ENCODE measurements at regions not wholly inside any gene's neighbourhood (a gene's known extent, or its start where the extent isn't known, plus 50 kb on each side); places are given as distances from the start of the nearest gene placed in this dataset.

- no peaks in the 10 kb centered on the region for H3K9me2 ChIP-seq (ENCODE audit: insufficient read depth)
- Mint-ChIP-seq H3K36me3 (ENCODE audit: low read depth) (no peaks in the 10 kb centered on the region; the same call in 2 of the 3 replicates), H3K4me1 (no peaks in the 10 kb centered on the region), H3K27ac (no peak overlapping the region), H3K9me3 (no peaks in the 10 kb centered on the region), H3K4me3 (no peak overlapping the region), H3K27me3 (ENCODE audit: insufficient read depth, low read depth, poor library complexity) (peaks cover 2% of the 10 kb centered on the region)
- no peaks in the 10 kb centered on the region for H3K27me3 ChIP-seq (ENCODE audit: insufficient read depth)
- no peaks in the 10 kb centered on the region for H3K36me3 ChIP-seq (ENCODE audit: insufficient read depth)
- no peak overlapping the region for H3K4me2 ChIP-seq
- TF ChIP-seq NANOG (IDR thresholded peaks at IDR 0.05; ENCODE audit: borderline replicate concordance) = no peak
- H3F3A ChIP-seq (replicated peaks; ENCODE audit: low read depth) = no peaks in the 10 kb centered on the region
- H3K79me2 ChIP-seq (replicated peaks; ENCODE audit: insufficient read depth) = no peaks in the 10 kb centered on the region
- no peak overlapping the region for H3K4me3 ChIP-seq
- no peak overlapping the region for H2AFZ ChIP-seq
- no peaks in the 10 kb centered on the region for H4K20me1 ChIP-seq (replicated peaks; ENCODE audit: insufficient read depth)
- DNase-seq (ENCODE audit: low spot score) (no peak), ATAC-seq (no peak)
- no peaks in the 10 kb centered on the region for H3K4me1 ChIP-seq (ENCODE audit: insufficient read depth)
- H3K27ac ChIP-seq (ENCODE audit: low read depth) = no peak overlapping the region
Measured at GRCh38 chr11:97990162-97990920, 1030.4 kb upstream of the CNTN5 start.

GRCh38 chr11:97993562-97993961, 1027.2 kb upstream of the CNTN5 start:
- no peak for DNase-seq (ENCODE audit: low spot score)
- Histone ChIP-seq H4K20me1 (replicated peaks; ENCODE audit: insufficient read depth) (no peaks in the 10 kb centered on the region), H3K9me2 (ENCODE audit: insufficient read depth) (no peaks in the 10 kb centered on the region), H3K4me3 (no peak overlapping the region), H3K4me1 (ENCODE audit: insufficient read depth) (peaks cover 8% of the 10 kb centered on the region), H3K79me2 (replicated peaks; ENCODE audit: insufficient read depth) (no peaks in the 10 kb centered on the region), H2AFZ (no peak overlapping the region), H3F3A (replicated peaks; ENCODE audit: low read depth) (no peaks in the 10 kb centered on the region), H3K36me3 (ENCODE audit: insufficient read depth) (no peaks in the 10 kb centered on the region), H3K27ac (ENCODE audit: low read depth) (no peak overlapping the region), H3K4me2 (no peak overlapping the region), H3K27me3 (ENCODE audit: insufficient read depth) (no peaks in the 10 kb centered on the region)
- peaks cover 2% of the 10 kb centered on the region for H3K27me3 Mint-ChIP-seq (ENCODE audit: insufficient read depth, low read depth, poor library complexity)
- H3K4me1 Mint-ChIP-seq = peaks cover 6% of the 10 kb centered on the region; the same call in 2 of the 3 replicates
- TF ChIP-seq CTCF (conservative IDR thresholded peaks at IDR 0.05; ENCODE audit: low read depth in 2 of 2) (no peak), ZNF331 (CRISPR knock-in tag; IDR thresholded peaks at IDR 0.05; ENCODE audit: low read depth) (no peak), ZNF114 (CRISPR knock-in tag; IDR thresholded peaks at IDR 0.05) (no peak), REST (IDR thresholded peaks at IDR 0.05; ENCODE audit: unreplicated experiment) (no peak), STAT1 (IDR thresholded peaks at IDR 0.05; ENCODE audit: unreplicated experiment) (no peak), JUNB (IDR thresholded peaks at IDR 0.05; ENCODE audit: unreplicated experiment) (no peak)
- H3K9me3 Mint-ChIP-seq = no peaks in the 10 kb centered on the region
- no peak for ATAC-seq
- H3K27ac Mint-ChIP-seq = no peak overlapping the region
- no peak overlapping the region for H3K4me3 Mint-ChIP-seq
- no peaks in the 10 kb centered on the region; the same call in 2 of the 3 replicates for H3K36me3 Mint-ChIP-seq (ENCODE audit: low read depth)

All from GM23338 (cell line).